H1 (cell line): ENCODE measurements at regions not wholly inside any gene's neighbourhood (a gene's known extent, or its start where the extent isn't known, plus 50 kb on each side); places are given as distances from the start of the nearest gene placed in this dataset.

Experiments
- CTCF ChIA-PET: fragments of 300-600 bp; sonication (Branson Sonifier 250); formaldehyde crosslinking; loops from one replicate; lab custom pipeline; 2021; ENCODE audit not compliant: partially characterized antibody; lab: Charles Lee
- POLR2A ChIA-PET: fragments of 300-600 bp; sonication (Branson Sonifier 250); formaldehyde crosslinking; loops from one replicate; lab custom pipeline; 2021; ENCODE audit warnings: inconsistent platforms; ENCODE audit not compliant: partially characterized antibody; lab: Charles Lee
- DNase-seq, 2 experiments: peaks; one replicate each; pipeline versions ENCODE4 v3.0.0 to v3.0.0-alpha.2; 2010 to 2022; ENCODE audit warnings: low spot score in 2 of 2, low read depth in 1 of 2, mixed read lengths in 1 of 2
- FAIRE-seq: peaks from 2 replicates; lab custom pipeline; 2011; peaks lifted over from hg19 to GRCh38; lab: Jason Lieb, UNC
- H2AFZ ChIP-seq: 2 replicates; pipeline ENCODE4 v1.8.1; 2012; ENCODE audit warnings: low read length, inconsistent platforms
- H2AK5ac ChIP-seq: 2 replicates; pipeline ENCODE4 v1.6.1; 2013; ENCODE audit warnings: low read depth, low read length
- H2BK120ac ChIP-seq: replicated peaks from 2 replicates; pipeline ENCODE3; 2013; ENCODE audit warnings: low read depth, low read length, inconsistent platforms
- H2BK12ac ChIP-seq: 2 replicates; pipeline ENCODE4 v1.6.1; 2013; ENCODE audit warnings: low read depth, low read length
- H2BK15ac ChIP-seq: 2 replicates; pipeline ENCODE4 v1.6.1; 2013; ENCODE audit warnings: low read length
- H2BK20ac ChIP-seq: 2 replicates; pipeline ENCODE4 v1.6.1; 2013; ENCODE audit warnings: low read length
- H2BK5ac ChIP-seq: 2 replicates; pipeline ENCODE4 v1.6.1; 2013; ENCODE audit warnings: low read depth, low read length
- H3K14ac ChIP-seq: 2 replicates; pipeline ENCODE4 v1.6.1; 2013; ENCODE audit warnings: inconsistent platforms; ENCODE audit not compliant: insufficient read length
- H3K18ac ChIP-seq: 2 replicates; pipeline ENCODE4 v1.6.1; 2013; ENCODE audit warnings: low read length; ENCODE audit errors: extremely low read depth
- H3K23ac ChIP-seq: 2 replicates; pipeline ENCODE4 v1.6.1; 2013; ENCODE audit warnings: inconsistent platforms; ENCODE audit not compliant: insufficient read length
- H3K23me2 ChIP-seq: 2 replicates; pipeline ENCODE4 v1.6.1; 2013; ENCODE audit warnings: low read depth, low read length
- H3K27ac ChIP-seq: 2 replicates; pipeline ENCODE4 v1.6.1; 2011; ENCODE audit warnings: low read depth, low read length, inconsistent platforms
- H3K27me3 ChIP-seq, 4 experiments: replicated peaks in 1 of 4; 1 replicate in 1 of 4; 2 replicates in 3 of 4; pipeline versions ENCODE4 v1.6.1 to v1.8.1; 2011 to 2013; ENCODE audit warnings: low read length in 3 of 4, mild to moderate bottlenecking in 3 of 4, inconsistent platforms in 2 of 4, mixed read lengths in 2 of 4, moderate library complexity in 1 of 4; ENCODE audit not compliant: control insufficient read depth in 3 of 4, insufficient read depth in 3 of 4; ENCODE audit errors: extremely low read depth in 1 of 4
- H3K36me3 ChIP-seq, 4 experiments: 2 replicates each; pipeline versions ENCODE4 v1.6.1 to v1.8.1; 2011 to 2013; ENCODE audit warnings: mild to moderate bottlenecking in 4 of 4, low read length in 3 of 4, moderate library complexity in 2 of 4, control low read depth in 1 of 4, inconsistent platforms in 1 of 4; ENCODE audit not compliant: insufficient read depth in 4 of 4, control insufficient read depth in 2 of 4
- H3K4ac ChIP-seq: replicated peaks from 2 replicates; pipeline ENCODE3; 2013; ENCODE audit warnings: low read length, low read depth, mixed read lengths, inconsistent platforms; ENCODE audit not compliant: insufficient read length
- H3K4me1 ChIP-seq, 4 experiments: replicated peaks in 1 of 4; 1 replicate in 1 of 4; 2 replicates in 3 of 4; pipeline versions ENCODE4 v1.6.1 to v1.8.1; 2011 to 2013; ENCODE audit warnings: low read length in 3 of 4, inconsistent platforms in 2 of 4, mixed read lengths in 1 of 4; ENCODE audit not compliant: insufficient read depth in 4 of 4, control insufficient read depth in 3 of 4
- H3K4me2 ChIP-seq, 2 experiments: 2 replicates each; pipeline versions ENCODE4 v1.6.1 to v1.8.1; 2011 to 2013; ENCODE audit warnings: low read depth in 2 of 2, low read length in 2 of 2, control low read depth in 1 of 2, inconsistent platforms in 1 of 2, mild to moderate bottlenecking in 1 of 2; ENCODE audit not compliant: insufficient read depth in 1 of 2
- H3K4me3 ChIP-seq, 4 experiments: fragments of 200-600, 300-600 bp in 1 of 4; sonication (generic), shearing (Covaris generic), sonication (Bioruptor Twin) in 1 of 4; 2 replicates each; pipeline versions ENCODE4 v1.5.1 to v1.8.1; 2011 to 2016; ENCODE audit warnings: low read length in 4 of 4, low read depth in 3 of 4, control low read depth in 2 of 4, inconsistent platforms in 2 of 4, mild to moderate bottlenecking in 2 of 4, mixed read lengths in 1 of 4, moderate library complexity in 1 of 4; ENCODE audit not compliant: insufficient read depth in 2 of 4; ENCODE audit errors: extremely low read depth in 1 of 4
- H3K56ac ChIP-seq: replicated peaks from 2 replicates; pipeline ENCODE3; 2013; ENCODE audit warnings: low read depth, mild to moderate bottlenecking, mixed read lengths, low read length, inconsistent platforms; ENCODE audit not compliant: insufficient read length
- H3K79me1 ChIP-seq: 2 replicates; pipeline ENCODE4 v1.6.1; 2013; ENCODE audit warnings: low read depth, low read length, control low read depth
- H3K79me2 ChIP-seq, 2 experiments: 2 replicates each; pipeline versions ENCODE4 v1.6.1 to v1.8.1; 2012 to 2013; ENCODE audit warnings: low read length in 2 of 2, mild to moderate bottlenecking in 2 of 2, inconsistent platforms in 1 of 2; ENCODE audit not compliant: insufficient read depth in 2 of 2, control insufficient read depth in 1 of 2
- H3K9ac ChIP-seq, 4 experiments: replicated peaks in 1 of 4; 1 replicate in 1 of 4; 2 replicates in 3 of 4; pipeline versions ENCODE4 v1.6.1 to v1.8.1; 2011 to 2013; ENCODE audit warnings: low read depth in 3 of 4, low read length in 3 of 4, control low read depth in 2 of 4, mild to moderate bottlenecking in 2 of 4, moderate library complexity in 2 of 4, inconsistent platforms in 1 of 4; ENCODE audit errors: extremely low read depth in 1 of 4
- H3K9me3 ChIP-seq, 2 experiments: 2 replicates each; pipeline versions ENCODE4 v1.6.1 to v1.8.1; 2012 to 2013; ENCODE audit warnings: mild to moderate bottlenecking in 2 of 2, moderate library complexity in 2 of 2, control low read depth in 1 of 2, inconsistent platforms in 1 of 2, low read depth in 1 of 2, low read length in 1 of 2, mixed read lengths in 1 of 2; ENCODE audit not compliant: insufficient read depth in 2 of 2
- H4K20me1 ChIP-seq, 2 experiments: replicated peaks in 1 of 2; 2 replicates each; pipeline versions ENCODE3 to v1.8.1; 2011 to 2013; ENCODE audit warnings: inconsistent platforms in 2 of 2, low read length in 2 of 2, mild to moderate bottlenecking in 1 of 2; ENCODE audit not compliant: insufficient read depth in 2 of 2, control insufficient read depth in 1 of 2
- H4K5ac ChIP-seq: 2 replicates; pipeline ENCODE4 v1.6.1; 2013; ENCODE audit warnings: low read length, low read depth, mixed read lengths, inconsistent platforms; ENCODE audit not compliant: insufficient read length
- H4K8ac ChIP-seq: 2 replicates; pipeline ENCODE4 v1.8.0; 2013; ENCODE audit warnings: mild to moderate bottlenecking, moderate library complexity, low read length, inconsistent platforms; ENCODE audit not compliant: insufficient read depth; ENCODE audit errors: extremely low read depth
- H4K91ac ChIP-seq: replicated peaks from 2 replicates; pipeline ENCODE3; 2013; ENCODE audit warnings: low read length, mixed read lengths, inconsistent platforms; ENCODE audit not compliant: insufficient read length
- BACH1 ChIP-seq: IDR thresholded peaks from 2 replicates; pipeline ENCODE4 v1.6.1; 2012; ENCODE audit warnings: low read length, improper control_type of control experiment
- CBX8 ChIP-seq: fragments of 300-800, 300-1000 bp; sonication (generic); IDR thresholded peaks from 2 replicates; pipeline ENCODE4 v1.7.1; 2016; ENCODE audit warnings: low read depth, low read length, borderline replicate concordance
- CHD1 ChIP-seq: IDR thresholded peaks from 2 replicates; pipeline ENCODE4 v1.6.1; 2012; ENCODE audit warnings: low read depth, low read length, improper control_type of control experiment
- CREB1 ChIP-seq: IDR thresholded peaks from 2 replicates; pipeline ENCODE4 v1.6.1; 2012; ENCODE audit warnings: inconsistent platforms
- EZH2 ChIP-seq: fragments of 200-600 bp; sonication (generic); IDR thresholded peaks from 2 replicates; pipeline ENCODE4 v1.7.1; 2012; ENCODE audit warnings: low read depth, mild to moderate bottlenecking, moderate library complexity, low read length, inconsistent platforms; ENCODE audit not compliant: severe bottlenecking
- HDAC2 ChIP-seq, 2 experiments: fragments of 300-600 bp in 1 of 2; sonication (generic) in 1 of 2; IDR thresholded peaks; 2 replicates each; pipeline ENCODE4 v1.6.1; 2011 to 2012; ENCODE audit warnings: low read depth in 2 of 2, low read length in 2 of 2, mild to moderate bottlenecking in 2 of 2, moderate library complexity in 2 of 2, borderline replicate concordance in 1 of 2, inconsistent platforms in 1 of 2
- KDM1A ChIP-seq: fragments of 200-600, 300-600 bp; sonication (generic); IDR thresholded peaks from 2 replicates; pipeline ENCODE4 v1.7.1; 2016; ENCODE audit warnings: mild to moderate bottlenecking, low read length, borderline replicate concordance
- KDM5A ChIP-seq: fragments of 200-600 bp; IDR thresholded peaks from 2 replicates; pipeline ENCODE4 v1.7.1; 2012; ENCODE audit warnings: mild to moderate bottlenecking, low read length, inconsistent platforms, mixed read lengths
- POLR2A ChIP-seq, 2 experiments: IDR thresholded peaks; 1 replicate in 1 of 2; 2 replicates in 1 of 2; pipeline ENCODE4 v1.6.1; 2011; ENCODE audit warnings: low read depth in 2 of 2, low read length in 2 of 2, mild to moderate bottlenecking in 2 of 2; ENCODE audit errors: control extremely low read depth in 1 of 2
- WGBS, 2 experiments: shearing (Covaris generic) in 1 of 2; methylation state at CpG; one replicate each; pipeline versions ENCODE4 v1.1.6 to v1.1.7; 2013 to 2015; ENCODE audit warnings: low lambda C conversion rate in 2 of 2, mixed read lengths in 2 of 2, inconsistent platforms in 1 of 2, low coverage in 1 of 2, missing lambda C conversion rate in 1 of 2; ENCODE audit not compliant: insufficient replicate concordance in 2 of 2, insufficient coverage in 1 of 2, insufficient read length in 1 of 2; ENCODE audit errors: extremely low coverage in 1 of 2, missing lambda C conversion rate in 1 of 2; 5-methylcytosine and 5-hydroxymethylcytosine counted together
- TF ChIP-seq, protein P1 (sequence below): IDR thresholded peaks from 2 replicates; pipeline ENCODE4 v1.6.1; 2011; ENCODE audit warnings: low read depth, mild to moderate bottlenecking, low read length; ENCODE audit not compliant: insufficient read depth

DNA sequence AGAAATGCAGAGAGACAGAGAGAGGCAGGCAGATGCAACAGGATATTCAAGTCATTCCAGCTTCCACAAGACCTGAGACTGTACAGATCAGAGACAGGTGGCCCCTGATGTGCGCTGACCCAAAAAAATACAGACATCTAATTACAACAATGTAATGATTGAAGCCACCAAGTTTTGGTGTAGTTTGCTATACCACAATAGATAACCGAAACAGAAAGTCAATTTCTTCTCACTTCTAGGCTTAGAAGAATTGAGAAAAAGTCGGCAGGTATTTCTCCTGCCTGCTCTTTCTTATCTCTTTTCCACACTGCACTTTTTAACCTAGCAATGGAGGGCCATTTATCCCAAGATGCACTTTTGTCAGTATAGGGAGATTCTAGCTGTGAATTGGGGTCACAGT lies 949.2 kb downstream of the CDH11 start:
- Histone ChIP-seq H3K14ac (no peak overlapping the region), H3K23me2 (no peaks in the 10 kb centered on the region), H4K91ac (no peak overlapping the region), H3K4ac (no peak overlapping the region), H3K79me2 (no peaks in the 10 kb centered on the region), H3K27me3 (no peaks in the 10 kb centered on the region), H3K4me3 (no peak overlapping the region), H2BK15ac (no peak overlapping the region), H2AK5ac (no peak overlapping the region), H4K20me1 (no peaks in the 10 kb centered on the region), H3K36me3 (no peaks in the 10 kb centered on the region), H2AFZ (0 out of 2 replicates have a peak overlapping the region, but pooled peaks have one; percentile 1), H2BK120ac (no peak overlapping the region), H3K18ac (no peak overlapping the region), H3K4me1 (no peaks in the 10 kb centered on the region), H2BK5ac (no peak overlapping the region), H3K23ac (no peak overlapping the region), H3K9me3 (peaks cover 0 to 4% of the 10 kb centered on the region in 2 experiments; a peak in 1 of 4 replicates), H4K8ac (no peak overlapping the region), H3K56ac (no peak overlapping the region), H4K5ac (no peak overlapping the region), H3K27ac (no peak overlapping the region), H3K9ac (no peak overlapping the region), H2BK12ac (no peak overlapping the region), H2BK20ac (no peak overlapping the region), H3K79me1 (no peaks in the 10 kb centered on the region), H3K4me2 (no peak overlapping the region)
- FAIRE-seq: no peak
- WGBS, 2 experiments: 71% methylated on average over 3 of the region's 3 CpGs; no CpG with 5 or more reads in 1 of the 2 experiments
- CTCF ChIA-PET: interaction anchor here (0.6 kb wide), 1 partner anchor 443 kb away, joined by 3 read pairs; no protein-coding TSS in a partner anchor
- POLR2A ChIA-PET: no interaction called here
- DNase-seq: no peak
- TF ChIP-seq HDAC2 (IDR thresholded peaks at IDR 0.05; ENCODE audit: borderline replicate concordance in 1 of 2, low read depth in 2 of 2, low read length in 2 of 2) (no peak), EZH2 (no peak), CREB1 (no peak), CBX8 (no peak), POLR2A (IDR thresholded peaks at IDR 0.05; ENCODE audit: control extremely low read depth in 1 of 2, low read depth in 2 of 2, low read length in 2 of 2) (no peak), KDM1A (no peak), CHD1 (no peak), BACH1 (no peak), KDM5A (no peak)
- TF ChIP-seq, protein P1, sequence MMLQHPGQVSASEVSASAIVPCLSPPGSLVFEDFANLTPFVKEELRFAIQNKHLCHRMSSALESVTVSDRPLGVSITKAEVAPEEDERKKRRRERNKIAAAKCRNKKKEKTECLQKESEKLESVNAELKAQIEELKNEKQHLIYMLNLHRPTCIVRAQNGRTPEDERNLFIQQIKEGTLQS: no peak
